NCI-H2227 treated with DMSO at 0.1 percent for 48 hours (cell line): ENCODE measurements at regions not wholly inside any gene's neighbourhood (a gene's known extent, or its start where the extent isn't known, plus 50 kb on each side); places are given as distances from the start of the nearest gene placed in this dataset.
"Not testable (repeated sequence)": the region's sequence is repeated elsewhere in the genome, so short reads cannot be mapped to it uniquely, and the experiment has no call there.

Experiments
- DNase-seq: peaks from one replicate; lab custom pipeline; 2025; lab: John Stamatoyannopoulos, UW

GRCh38 chrX:21219208-21219607, 155.0 kb upstream of the CNKSR2 start:
- DNase-seq, result not testable (repeated sequence)

GRCh38 chrX:21225643-21226042, 148.6 kb upstream of the CNKSR2 start:
- DNase-seq, result no peak

GRCh38 chrX:21228974-21229373, 145.2 kb upstream of the CNKSR2 start:
- not testable (repeated sequence) for DNase-seq

- DNase-seq, result no peak
Measured at GRCh38 chrX:21255032-21255618, 119.1 kb upstream of the CNKSR2 start.

GRCh38 chrX:21266949-21267348, 107.3 kb upstream of the CNKSR2 start:
- DNase-seq, result no peak

GRCh38 chrX:21276736-21277433, 97.3 kb upstream of the CNKSR2 start:
- no peak for DNase-seq

- DNase-seq, result no peak
Measured at GRCh38 chrX:21289232-21289631, 85.0 kb upstream of the CNKSR2 start.

- DNase-seq, result no peak
Measured at GRCh38 chrX:21295246-21295820, 78.9 kb upstream of the CNKSR2 start.

- DNase-seq, result no peak
Measured at GRCh38 chrX:21305799-21306336, 68.3 kb upstream of the CNKSR2 start.

- DNase-seq, result no peak
Measured at GRCh38 chrX:21319323-21319722, 54.9 kb upstream of the CNKSR2 start.
